ENCODE measurements at regions not wholly inside any gene's neighbourhood (a gene's known extent, or its start where the extent isn't known, plus 50 kb on each side); places are given as distances from the start of the nearest gene placed in this dataset.
A peak's percentile ranks its signal among the peaks of the same experiment; 100 is the strongest.
"Not testable (repeated sequence)": the region's sequence is repeated elsewhere in the genome, so short reads cannot be mapped to it uniquely, and the experiment has no call there.

- peak; percentile 100 for DNase-seq (ENCODE audit: low read depth)
Measured at GRCh38 chr6:16909658-16910360, 148.5 kb upstream of the ATXN1 start.

DNA sequence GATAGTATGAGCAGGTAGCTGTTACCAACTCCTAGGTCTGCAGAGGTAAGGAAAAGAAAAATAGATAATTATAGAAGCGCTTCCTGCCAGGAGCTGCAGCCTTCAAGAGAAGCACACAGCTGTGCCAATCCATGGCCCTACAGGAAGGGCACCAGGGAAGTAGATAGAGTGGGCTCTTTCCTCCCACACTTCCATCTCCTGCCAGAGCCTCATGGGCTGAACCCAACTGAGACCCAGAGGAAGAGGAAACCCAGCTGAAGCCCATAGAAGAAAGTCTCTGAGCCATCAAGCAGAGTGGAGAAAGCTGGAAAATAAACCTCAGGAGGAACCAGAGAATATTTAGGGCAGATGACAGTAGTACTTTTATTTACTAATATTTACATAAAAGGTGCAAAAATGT, 146.7 kb upstream of the ATXN1 start:
- DNase-seq (ENCODE audit: low read depth): no peak

DNA sequence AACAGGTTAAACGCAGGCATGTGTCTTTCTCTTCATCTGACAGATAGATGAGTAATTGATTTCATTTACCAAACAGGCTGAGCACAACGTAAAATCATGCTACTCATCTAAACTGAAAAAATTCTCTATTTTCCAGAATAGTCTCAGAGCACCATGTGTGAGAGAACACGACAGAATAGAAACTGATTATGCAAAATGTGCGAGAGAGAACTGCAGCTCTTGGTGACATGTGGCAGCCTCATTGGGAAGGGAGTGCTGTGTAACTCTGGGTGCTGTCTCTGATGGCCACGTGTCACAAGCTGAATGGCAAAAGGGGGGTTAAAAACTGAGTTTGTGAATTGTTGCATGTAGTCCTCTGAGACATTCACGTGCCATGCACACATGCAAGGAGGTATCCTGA, 143.7 kb upstream of the ATXN1 start:
- DNase-seq (ENCODE audit: low read depth): no peak

DNA sequence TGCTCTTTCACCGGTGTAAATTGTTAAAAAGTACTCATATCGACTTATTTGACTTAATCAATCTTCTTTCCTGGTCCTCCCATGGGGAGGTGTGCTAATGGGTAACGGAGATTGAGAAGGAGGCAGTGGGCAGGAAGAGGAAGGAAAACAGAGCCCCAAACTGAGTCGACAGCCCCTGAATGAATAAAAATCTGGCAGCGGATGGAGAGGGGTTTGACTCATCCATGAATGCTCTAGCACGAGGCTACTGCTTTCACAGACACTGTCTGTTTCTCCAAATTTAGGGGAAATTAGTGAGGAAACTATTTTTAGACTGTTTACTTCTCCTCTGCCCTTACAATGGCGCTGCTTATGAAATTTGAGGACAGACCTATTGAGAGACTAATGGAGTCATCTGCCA, 142.2 kb upstream of the ATXN1 start:
- peak; percentile 79 for DNase-seq (ENCODE audit: low read depth)

DNA sequence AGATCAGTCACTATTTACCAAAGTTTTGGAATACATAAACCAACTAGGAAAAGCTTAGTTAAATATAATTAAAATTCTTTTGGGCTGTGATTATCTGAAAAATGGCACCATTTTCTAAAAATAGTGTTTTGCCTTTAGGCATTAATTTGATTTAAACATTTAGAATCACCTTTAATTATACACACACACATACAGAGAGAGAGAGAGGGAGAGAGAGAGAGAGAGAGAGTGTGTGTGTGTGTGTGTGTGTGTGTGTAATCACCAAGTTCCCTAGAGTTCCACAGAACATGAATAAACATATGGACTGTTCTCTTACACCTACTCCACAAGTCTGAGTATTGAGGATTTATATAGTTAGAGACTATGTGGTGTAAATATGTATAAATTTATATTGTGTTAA, 141.2 kb upstream of the ATXN1 start:
- DNase-seq (ENCODE audit: low read depth): no peak

DNA sequence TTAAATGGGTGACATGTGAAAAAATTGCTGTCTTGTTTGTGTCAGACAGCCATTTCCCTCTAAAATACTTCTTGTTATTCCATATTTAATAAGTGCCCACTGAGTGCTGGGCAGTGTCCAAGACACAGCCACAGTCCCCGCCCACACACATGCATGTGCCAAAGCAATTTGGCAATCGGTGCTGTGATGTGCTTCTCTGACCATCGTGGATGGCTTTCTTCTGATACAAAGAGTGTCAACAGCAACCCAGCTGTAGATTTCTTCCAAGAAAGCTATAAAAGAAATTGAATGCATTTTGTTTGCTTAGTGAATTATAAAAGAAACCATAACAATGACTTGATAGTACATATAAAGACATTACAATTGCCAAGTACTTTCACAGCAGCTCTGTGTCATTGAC, 140.5 kb upstream of the ATXN1 start:
- DNase-seq (ENCODE audit: low read depth): peak; percentile 58

- no peak for DNase-seq (ENCODE audit: low read depth)
Measured at GRCh38 chr6:16901306-16901705, 140.0 kb upstream of the ATXN1 start.

DNA sequence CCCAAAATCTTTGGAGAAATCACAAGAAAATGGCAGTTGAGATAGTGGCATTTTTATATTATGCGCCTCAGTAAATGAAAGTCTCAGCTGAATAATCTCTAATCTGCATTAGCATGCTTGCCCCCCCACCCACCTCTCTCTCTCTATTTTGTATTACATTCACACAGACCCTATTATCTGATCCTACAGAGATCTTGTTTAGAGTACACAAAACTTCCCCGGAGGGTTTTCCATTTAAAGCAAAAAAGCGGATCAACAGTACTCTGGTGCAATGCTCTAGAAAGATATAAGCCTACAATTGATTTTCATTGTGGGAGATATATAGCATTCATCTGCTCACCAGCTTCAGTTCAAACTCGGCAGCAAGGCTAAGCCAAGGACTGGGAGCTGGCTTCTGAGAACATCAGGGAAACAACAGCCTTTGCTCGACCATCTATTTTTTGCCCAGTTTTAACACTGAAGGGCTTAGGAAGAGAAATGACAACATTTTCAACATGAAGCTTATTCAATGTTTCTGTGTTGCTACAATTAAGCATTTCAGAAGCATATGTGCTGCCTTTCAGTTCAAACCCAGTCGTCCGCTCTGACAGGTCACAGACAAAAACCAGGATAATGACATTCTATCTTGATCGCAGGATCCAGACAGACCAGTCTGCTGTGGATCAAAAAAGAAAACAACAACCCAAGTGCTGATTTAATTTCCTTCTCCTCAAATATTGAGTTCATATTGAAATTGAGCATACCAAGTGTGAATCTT, 137.6 kb upstream of the ATXN1 start:
- no peak for DNase-seq (ENCODE audit: low read depth)

- DNase-seq (ENCODE audit: low read depth): no peak
Measured at GRCh38 chr6:16897669-16898068, 136.4 kb upstream of the ATXN1 start.

DNA sequence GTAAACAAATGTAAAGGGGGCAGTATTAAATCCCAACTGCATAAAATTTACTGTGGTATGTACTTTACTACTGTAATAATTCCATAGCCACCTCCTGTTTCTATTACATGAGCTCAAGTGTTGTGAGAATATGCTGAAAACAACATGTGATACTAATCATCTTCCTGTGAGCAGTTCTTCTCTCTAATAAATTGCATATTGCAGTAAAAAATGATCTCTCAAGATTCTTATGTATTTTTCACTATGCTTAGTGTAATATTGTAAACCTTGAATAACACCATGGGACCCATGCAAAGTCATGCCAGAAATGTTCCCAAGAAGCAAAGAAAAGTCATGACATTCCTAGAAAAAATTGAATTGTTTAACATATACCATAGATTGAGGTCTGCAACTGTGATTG, 133.0 kb upstream of the ATXN1 start:
- no peak for DNase-seq (ENCODE audit: low read depth)

DNA sequence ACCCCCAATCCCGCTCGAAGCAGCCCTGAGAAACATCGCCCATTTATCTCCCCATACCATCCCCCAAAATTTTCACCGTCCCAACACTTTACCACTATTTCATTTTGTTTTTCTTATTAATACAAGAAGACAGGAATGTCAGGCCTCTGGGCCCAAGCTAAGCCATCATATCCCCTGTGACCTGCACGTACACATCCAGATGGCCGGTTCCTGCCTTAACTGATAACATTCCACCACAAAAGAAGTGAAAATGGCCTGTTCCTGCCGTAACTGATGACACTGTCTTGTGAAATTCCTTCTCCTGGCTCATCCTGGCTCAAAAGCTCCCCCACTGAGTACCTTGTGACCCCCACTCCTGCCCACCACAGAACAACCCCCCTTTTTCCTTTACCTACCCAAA, 129.8 kb upstream of the ATXN1 start:
- DNase-seq (ENCODE audit: low read depth): not testable (repeated sequence)

GRCh38 chr6:16885411-16886160, 124.3 kb upstream of the ATXN1 start:
- no peak for DNase-seq (ENCODE audit: low read depth)

DNA sequence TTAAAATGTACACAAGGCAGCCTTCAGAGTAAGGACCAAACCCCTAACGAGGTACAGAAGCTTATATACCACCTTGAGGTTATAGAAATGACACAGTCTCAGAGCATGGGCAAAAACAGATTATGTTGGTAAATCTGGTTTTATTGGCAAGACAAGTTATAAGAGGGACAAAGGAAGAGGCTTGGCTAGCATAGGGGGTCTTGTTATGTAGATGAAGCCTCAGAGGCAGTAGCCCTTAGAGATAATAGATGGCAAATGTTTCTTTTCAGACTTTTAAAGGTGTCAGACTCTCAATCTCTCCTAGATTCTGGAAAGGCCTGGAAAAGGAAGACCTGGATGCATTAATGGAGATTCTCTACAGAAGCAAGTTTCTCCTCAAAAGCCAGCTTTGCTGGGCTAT, 123.3 kb upstream of the ATXN1 start:
- DNase-seq (ENCODE audit: low read depth): no peak

- DNase-seq (ENCODE audit: low read depth): peak; percentile 53
Measured at GRCh38 chr6:16883414-16883813, 122.2 kb upstream of the ATXN1 start.

GRCh38 chr6:16882230-16882629, 121.0 kb upstream of the ATXN1 start:
- DNase-seq (ENCODE audit: low read depth): no peak

GRCh38 chr6:16876852-16877251, 115.6 kb upstream of the ATXN1 start:
- not testable (repeated sequence) for DNase-seq (ENCODE audit: low read depth)

- peak; percentile 89 for DNase-seq (ENCODE audit: low read depth)
Measured at GRCh38 chr6:16876201-16876600, 114.9 kb upstream of the ATXN1 start.

DNA sequence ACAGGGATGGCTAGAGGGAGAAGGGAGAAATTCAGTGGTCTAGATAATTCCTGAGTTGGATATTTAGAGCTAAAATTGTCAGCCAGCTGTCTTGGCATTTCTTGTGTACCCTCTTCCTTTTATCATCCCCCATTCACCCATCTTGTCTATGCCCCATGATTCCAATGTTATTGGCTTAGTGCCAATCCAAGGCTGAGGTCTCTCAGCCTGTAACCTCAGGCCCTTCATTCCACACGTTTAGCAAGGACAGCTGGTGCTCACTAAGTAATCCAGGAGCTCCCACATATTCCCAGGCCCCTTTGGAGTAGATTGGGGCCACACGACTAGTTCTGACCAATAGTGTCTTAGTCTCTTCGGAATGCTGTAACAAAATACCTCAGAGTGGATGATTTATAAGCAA, 112.4 kb upstream of the ATXN1 start:
- DNase-seq (ENCODE audit: low read depth): no peak

DNA sequence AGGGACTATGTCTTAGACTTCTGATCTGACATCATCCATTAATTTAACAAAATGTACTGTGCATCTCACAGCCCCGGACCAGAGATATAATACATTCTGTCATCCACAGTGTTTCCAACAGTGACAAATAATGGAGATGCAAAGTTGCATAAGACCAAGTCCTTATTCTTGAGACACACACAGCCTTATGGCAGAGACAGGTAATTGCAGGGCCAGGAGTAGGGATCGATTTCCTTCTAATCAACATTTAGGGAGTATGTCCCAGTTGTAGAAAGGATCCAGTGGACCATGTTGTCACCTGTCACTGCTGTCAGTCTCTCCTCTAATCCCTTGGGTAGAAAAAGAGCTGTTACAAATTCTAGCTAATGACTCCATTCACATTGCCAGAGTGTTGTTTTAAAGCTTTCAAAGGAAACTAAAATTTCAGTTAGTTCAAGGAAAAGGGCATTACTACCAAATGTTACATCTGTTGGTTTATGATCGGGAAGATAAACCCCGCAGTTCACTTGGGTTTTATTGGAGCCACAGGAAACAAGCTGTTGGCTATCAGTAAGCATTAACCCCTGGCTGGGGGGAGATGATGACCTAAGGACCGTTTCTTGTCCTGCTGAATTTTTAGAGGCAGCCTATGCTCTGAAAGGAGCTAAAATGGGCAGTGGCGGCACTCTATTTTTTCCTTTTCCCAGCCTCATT, 111.4 kb upstream of the ATXN1 start:
- DNase-seq (ENCODE audit: low read depth): peak; percentile 41

DNA sequence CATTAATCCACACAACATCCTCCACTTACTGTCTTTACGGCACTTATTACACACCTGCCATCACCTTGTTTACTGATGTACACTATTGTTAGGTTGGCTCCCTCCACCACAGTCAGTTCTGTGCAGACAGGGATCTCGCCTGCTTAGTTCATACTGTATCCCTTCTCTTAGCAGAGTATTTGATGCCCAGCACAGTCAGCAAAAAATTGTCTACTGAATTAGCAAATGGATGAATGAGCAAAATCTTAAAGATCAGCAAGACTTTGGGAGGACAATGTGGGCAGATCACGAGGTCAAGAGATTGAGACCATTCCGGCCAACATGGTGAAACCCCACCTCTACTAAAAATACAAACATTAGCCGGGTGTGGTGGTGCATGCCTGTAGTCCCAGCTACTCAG, 109.8 kb upstream of the ATXN1 start:
- no peak for DNase-seq (ENCODE audit: low read depth)

GRCh38 chr6:16868968-16869367, 107.7 kb upstream of the ATXN1 start:
- DNase-seq (ENCODE audit: low read depth): peak; percentile 87

DNA sequence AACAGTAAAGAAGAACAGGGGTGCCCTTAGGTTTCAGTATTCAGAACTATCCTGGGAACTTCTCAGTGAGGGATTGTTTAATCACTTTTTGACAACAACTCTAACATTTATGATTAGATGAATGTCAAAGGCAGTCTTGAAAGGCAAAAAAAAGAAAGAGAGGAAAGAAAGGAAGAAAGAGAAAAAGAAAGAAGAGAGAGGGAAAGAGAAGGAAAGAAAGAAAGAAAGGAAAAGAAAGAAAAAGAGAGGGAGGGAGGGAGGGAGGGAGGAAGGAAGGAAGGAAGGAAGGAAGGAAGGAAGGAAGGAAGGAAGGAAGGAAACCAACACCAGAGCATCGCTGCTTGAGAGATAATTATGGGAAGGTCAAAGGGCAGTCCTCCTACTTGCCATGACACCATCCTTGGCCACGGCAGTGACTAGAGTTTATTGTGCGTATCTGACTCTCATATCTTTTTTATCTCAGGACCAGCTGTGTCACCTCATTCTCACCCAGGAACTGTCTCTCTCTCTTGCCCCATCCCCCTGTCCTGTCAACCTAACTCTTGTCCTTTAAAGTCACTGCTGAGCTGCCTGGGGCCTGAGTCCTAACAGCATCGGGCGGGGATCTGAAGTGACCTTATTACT, 96.8 kb upstream of the ATXN1 start:
- DNase-seq (ENCODE audit: low read depth): no peak

Data from M059J (cell line).